NCI-H1417 (cell line): ENCODE measurements at regions not wholly inside any gene's neighbourhood (a gene's known extent, or its start where the extent isn't known, plus 50 kb on each side); places are given as distances from the start of the nearest gene placed in this dataset.
"Not testable (repeated sequence)": the region's sequence is repeated elsewhere in the genome, so short reads cannot be mapped to it uniquely, and the experiment has no call there.

ENCODE experiments used
- DNase-seq, 3 experiments: peaks; one replicate each; lab custom pipeline; 2025; lab: John Stamatoyannopoulos, UW

GRCh38 chr13:80677227-80677626, 336.3 kb upstream of the SPRY2 start:
- no peak for DNase-seq

DNA sequence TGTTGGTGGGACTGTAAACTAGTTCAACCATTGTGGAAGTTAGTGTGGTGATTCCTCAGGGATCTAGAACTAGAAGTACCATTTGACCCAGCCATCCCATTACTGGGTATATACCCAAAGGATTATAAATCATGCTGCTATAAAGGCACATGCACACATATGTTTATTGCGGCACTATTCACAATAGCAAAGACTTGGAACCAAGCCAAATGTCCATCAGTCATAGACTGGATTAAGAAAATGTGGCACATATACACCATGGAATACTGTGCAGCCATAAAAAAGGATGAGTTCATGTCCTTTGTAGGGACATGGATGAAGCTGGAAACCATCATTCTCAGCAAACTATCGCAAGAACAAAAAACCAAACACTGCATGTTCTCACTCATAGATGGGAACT, 334.5 kb upstream of the SPRY2 start:
- DNase-seq, result not testable (repeated sequence)

- DNase-seq, result no peak
These were observed 330.8 kb upstream of the SPRY2 start for GRCh38 chr13:80671773-80672172.

GRCh38 chr13:80669112-80669511, 328.2 kb upstream of the SPRY2 start:
- no peak for DNase-seq

DNA sequence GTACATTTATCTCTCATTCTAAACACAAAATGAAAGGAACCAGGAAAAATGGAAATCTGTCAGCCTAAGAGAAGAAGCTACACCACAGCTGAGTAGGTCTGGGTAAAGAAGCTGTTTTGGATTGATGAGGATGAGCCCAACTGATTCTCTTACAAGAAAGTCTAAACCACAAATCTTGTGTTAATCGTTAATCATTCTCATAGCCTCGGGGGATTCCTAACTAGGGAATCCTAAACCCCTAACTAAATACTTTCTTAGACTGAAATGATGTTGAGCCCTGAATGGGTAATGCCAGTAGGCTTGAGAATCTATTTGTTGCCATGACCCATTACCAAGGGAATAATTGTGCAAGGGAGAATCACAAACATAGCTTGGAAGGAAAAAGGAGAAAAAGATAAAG, 327.5 kb upstream of the SPRY2 start:
- no peak for DNase-seq

DNA sequence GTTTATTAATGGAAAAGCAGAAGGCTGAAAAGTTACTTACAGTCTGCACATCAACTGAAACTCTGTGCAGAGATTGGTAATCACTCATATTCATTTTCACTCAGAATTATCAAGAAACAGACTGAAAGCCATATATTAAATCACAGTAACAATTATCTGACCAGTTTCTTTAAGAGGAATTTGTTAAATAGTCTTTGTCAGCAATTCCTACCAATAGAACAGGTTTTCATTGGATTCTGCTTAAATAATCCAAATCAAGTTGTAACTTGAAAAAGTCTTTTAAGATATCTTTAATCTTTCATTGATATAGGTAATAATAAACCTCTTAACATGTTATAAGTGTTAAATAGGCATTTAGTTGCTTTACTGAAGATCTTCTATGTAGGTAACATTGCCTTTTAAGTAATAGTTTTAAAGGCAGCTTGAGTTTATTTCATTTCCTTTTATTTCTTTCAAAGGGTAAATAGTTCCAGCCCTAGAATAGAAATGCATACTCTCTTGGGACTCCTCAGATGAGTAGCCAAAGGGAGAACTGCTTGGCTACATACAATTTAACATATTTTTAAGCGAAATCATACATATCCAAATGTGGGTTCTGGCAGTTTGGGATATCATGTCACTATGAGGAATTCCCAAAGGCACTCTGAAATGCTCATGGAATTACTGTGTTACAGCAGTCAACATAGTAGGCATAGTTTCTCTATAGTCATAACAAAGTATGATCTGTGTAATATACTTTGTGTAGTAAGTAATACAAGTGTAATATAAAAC, 326.0 kb upstream of the SPRY2 start:
- DNase-seq, result no peak

DNA sequence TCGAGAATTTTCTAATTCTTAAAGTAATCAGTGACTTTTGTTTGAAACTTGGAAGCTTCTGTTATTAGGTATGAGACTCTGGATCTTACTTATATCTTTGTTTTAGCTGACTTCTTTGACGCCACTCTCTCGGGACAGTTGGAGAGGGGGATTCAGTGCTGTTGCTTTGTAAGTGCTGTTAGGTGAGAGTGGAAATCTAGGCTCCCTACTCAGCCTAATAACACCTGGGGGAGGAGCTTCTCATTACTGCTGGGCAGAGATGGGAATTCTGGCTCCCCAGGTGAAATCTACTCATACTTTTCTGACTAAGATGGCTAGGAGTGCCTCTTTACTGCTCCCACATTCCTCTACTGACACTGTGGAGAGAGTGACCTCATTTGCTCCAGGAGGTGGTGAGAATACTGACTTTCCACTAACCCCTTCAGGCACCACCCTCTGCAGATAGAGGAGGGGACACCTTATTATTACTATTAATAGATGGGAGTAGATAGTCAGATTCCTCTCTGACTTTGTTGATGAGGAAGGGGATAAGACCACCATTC, 324.9 kb upstream of the SPRY2 start:
- DNase-seq, result no peak

GRCh38 chr13:80664950-80665349, 324.0 kb upstream of the SPRY2 start:
- no peak for DNase-seq

DNA sequence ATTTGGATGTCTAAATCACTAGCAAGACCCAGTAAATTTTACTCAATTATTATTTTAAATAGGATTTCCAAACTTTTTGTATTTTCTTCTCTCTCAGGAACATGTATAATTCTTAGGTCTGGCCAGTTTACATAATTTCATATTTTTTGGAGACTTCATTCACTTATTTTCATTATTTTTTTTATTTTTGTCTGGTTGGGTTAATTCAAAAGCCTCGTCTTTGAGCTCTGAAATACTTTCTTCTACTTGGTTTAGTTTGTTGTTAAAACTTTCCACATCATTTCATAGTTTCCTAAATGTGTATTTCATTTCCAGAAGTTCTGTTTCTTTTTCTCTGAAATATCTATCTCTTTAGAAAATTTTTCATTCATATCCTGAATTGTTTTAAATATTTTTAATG, 322.9 kb upstream of the SPRY2 start:
- no peak for DNase-seq

DNA sequence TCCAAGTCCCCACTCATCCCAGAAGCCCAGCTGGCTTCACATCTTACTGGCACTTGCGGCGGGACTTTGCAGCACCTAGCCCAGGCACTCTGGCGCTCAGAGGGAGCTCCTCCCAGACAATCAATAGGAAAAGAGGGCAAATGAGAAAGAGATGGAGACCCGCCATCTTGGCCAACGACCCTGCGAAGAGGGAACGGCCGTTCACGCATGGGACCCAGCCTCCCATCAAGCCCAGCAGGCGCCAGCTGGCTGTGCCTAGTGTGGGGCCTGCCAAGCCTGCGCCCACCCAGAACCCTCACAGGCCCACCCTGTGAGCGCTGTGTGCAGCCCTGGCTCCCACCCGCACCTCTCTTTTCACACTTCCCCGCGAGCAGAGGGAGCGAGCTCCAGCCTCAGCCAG, 317.8 kb upstream of the SPRY2 start:
- no peak for DNase-seq

DNA sequence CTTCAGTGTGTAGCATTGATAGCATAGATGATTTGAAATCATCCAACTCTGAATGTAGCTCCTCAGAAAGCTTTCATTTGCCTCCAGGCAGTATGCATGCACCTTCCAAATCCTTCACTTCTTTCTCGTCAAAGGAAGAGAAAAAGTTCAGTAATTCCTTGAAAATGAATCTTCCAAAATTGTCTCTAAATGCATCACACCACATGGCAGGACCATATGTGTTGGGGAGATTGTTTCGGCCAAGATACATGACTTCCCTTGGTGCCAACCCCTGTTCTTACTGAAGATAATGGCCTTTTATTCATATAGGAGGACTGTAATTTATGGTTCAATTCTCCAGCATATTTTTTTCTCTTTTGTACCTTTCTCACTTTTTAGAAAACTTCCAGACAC, 315.6 kb upstream of the SPRY2 start:
- no peak for DNase-seq

GRCh38 chr13:80655778-80656511, 315.0 kb upstream of the SPRY2 start:
- no peak for DNase-seq

DNA sequence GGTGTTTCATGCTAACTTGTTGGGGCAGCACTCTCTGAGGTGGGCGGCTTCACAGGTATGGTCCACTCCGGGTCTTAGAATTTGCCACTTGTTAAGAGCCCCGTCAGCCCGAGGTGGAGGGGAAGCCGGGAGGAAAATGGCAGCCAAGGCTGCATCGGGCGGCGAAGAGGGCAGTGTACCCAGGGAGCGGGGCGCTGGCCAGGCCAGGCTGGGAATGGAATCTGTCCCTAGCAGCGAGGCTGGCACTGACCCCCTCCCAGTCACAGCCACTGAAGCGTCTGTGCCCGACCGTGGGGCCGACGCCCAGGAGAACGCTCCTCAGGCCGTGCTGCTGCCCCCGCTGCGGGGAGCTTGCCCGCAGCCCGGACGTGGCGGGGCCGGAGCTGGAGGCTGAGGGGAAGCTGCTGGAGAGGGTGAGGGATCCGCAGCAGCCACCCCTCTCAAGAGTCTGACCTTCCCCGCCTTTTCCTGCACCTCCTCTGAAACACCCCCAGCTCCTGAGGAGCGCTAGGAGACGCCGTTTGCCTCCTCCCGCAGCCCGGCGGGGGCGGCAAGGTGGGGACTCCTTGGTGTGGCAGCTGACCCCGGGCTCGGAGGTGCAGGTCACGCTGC, 313.8 kb upstream of the SPRY2 start:
- DNase-seq, result no peak

GRCh38 chr13:80649274-80649673, 308.3 kb upstream of the SPRY2 start:
- DNase-seq, result no peak

- DNase-seq, result no peak
These were observed 301.7 kb upstream of the SPRY2 start for GRCh38 chr13:80642641-80643040.

GRCh38 chr13:80633251-80633650, 292.3 kb upstream of the SPRY2 start:
- no peak for DNase-seq

DNA sequence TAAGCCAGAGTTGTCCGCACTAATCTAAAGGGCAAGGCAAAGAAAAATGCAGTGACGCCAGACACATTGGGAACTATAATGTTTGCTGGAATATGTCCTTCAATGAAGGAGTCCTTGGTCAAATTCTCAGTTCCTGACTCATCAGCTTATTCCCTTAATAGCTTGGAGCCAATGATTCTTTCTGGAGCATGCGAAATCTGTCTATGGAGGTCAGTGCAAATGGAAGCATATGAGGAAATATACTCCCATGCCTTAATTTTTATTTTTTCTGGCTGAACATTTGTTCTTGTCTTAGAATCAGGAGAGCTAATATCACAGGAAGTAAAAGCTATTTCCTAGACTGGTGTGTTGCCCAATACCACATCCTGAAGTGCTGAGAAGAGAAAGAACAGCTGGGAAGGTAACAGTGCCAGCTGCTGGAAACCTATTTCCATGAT, 289.8 kb upstream of the SPRY2 start:
- DNase-seq, result no peak

GRCh38 chr13:80618781-80619180, 277.9 kb upstream of the SPRY2 start:
- DNase-seq, result no peak

- no peak for DNase-seq
These were observed 271.9 kb upstream of the SPRY2 start for GRCh38 chr13:80612804-80613203.

- DNase-seq, result no peak
These were observed 270.4 kb upstream of the SPRY2 start for GRCh38 chr13:80611310-80611709.

GRCh38 chr13:80605716-80606115, 264.8 kb upstream of the SPRY2 start:
- no peak for DNase-seq

DNA sequence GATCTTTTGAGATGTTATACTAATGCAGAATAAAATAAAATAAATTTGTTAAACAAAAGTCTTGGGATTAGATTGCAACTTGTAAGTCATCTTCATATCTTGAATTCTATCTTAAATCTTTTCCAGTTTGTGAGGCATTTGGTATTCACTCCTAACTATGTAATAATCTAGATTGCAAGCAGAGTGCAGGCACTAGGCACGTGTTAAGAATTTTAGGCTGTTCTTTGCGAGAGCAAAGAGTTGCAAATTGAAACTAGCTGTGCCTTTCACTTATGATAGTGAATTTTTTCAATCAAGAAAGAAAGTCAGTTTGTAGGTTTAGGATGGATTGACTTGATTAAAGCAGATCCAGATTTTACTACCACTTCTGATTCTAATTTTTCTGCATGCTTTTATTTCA, 264.1 kb upstream of the SPRY2 start:
- peak in 1 of 3 experiments; percentile 58 for DNase-seq

DNA sequence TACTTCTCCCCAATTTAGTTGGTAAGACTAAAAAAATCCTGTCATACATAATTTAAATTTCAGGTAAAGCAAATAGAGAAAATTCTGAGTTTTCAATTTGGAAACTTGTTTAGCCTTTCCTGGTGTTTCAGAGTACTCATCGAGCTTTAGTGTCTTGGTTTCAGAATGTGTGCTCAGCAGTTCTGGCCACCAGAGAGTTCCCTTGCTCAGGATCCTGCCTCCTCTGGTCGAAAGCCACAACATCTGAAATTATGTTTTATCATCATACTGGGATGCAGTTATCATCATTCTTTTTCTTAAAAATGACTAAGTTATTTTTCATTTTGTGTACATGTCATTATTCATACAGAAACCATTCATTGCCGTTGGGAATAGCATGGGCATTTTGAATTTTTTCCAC, 263.2 kb upstream of the SPRY2 start:
- DNase-seq, result no peak
